MM.1S (cell line): ENCODE measurements at regions not wholly inside any gene's neighbourhood (a gene's known extent, or its start where the extent isn't known, plus 50 kb on each side); places are given as distances from the start of the nearest gene placed in this dataset.

Experiments used
- DNase-seq: peaks from one replicate; pipeline ENCODE4 v3.0.0-alpha.2; 2015
- H2AFZ ChIP-seq: fragments of 300-600 bp; sonication (generic); 2 replicates; pipeline ENCODE4 v1.6.0; 2016; ENCODE audit warnings: antibody characterized with exemption, low read length
- H3F3A ChIP-seq: fragments of 300-600 bp; sonication (generic); 2 replicates; pipeline ENCODE4 v1.6.1; 2016; ENCODE audit warnings: mild to moderate bottlenecking, antibody characterized with exemption, low read length, moderate library complexity, mixed read lengths; ENCODE audit not compliant: insufficient read depth
- H3K27ac ChIP-seq: fragments of 300-600 bp; sonication (generic); 2 replicates; pipeline ENCODE4 v1.5.1; 2016; ENCODE audit warnings: mild to moderate bottlenecking, low read length
- H3K27me3 ChIP-seq: fragments of 300-600 bp; sonication (generic); replicated peaks from 2 replicates; pipeline ENCODE4 v1.6.0; 2016; ENCODE audit warnings: low read length; ENCODE audit not compliant: insufficient read depth
- H3K36me3 ChIP-seq: fragments of 300-600 bp; sonication (generic); replicated peaks from 2 replicates; pipeline ENCODE4 v1.6.1; 2016; ENCODE audit warnings: mild to moderate bottlenecking, low read length, mixed read lengths; ENCODE audit not compliant: insufficient read depth
- H3K4me1 ChIP-seq: fragments of 300-600 bp; sonication (generic); 2 replicates; pipeline ENCODE4 v1.6.1; 2016; ENCODE audit warnings: low read length, mixed read lengths
- H3K4me2 ChIP-seq: fragments of 300-600 bp; sonication (generic); 2 replicates; pipeline ENCODE4 v1.6.0; 2016; ENCODE audit warnings: low read depth, low read length
- H3K4me3 ChIP-seq: fragments of 300-600 bp; sonication (generic); 2 replicates; pipeline ENCODE4 v1.5.1; 2016; ENCODE audit warnings: low read length, mixed read lengths
- H3K79me2 ChIP-seq: fragments of 300-600 bp; sonication (generic); 2 replicates; pipeline ENCODE4 v1.6.1; 2016; ENCODE audit warnings: mixed run types, low read length, mixed read lengths
- H3K9ac ChIP-seq: fragments of 300-600 bp; sonication (generic); 2 replicates; pipeline ENCODE4 v1.6.1; 2016; ENCODE audit warnings: low read length, mixed read lengths
- H3K9me2 ChIP-seq: fragments of 300-600 bp; sonication (generic); replicated peaks from 2 replicates; pipeline ENCODE4 v1.6.1; 2016; ENCODE audit warnings: mild to moderate bottlenecking, low read length, mixed read lengths; ENCODE audit not compliant: insufficient read depth
- H3K9me3 ChIP-seq: fragments of 300-600 bp; sonication (generic); replicated peaks from 2 replicates; pipeline ENCODE4 v1.6.1; 2016; ENCODE audit warnings: mild to moderate bottlenecking, low read length, mixed read lengths; ENCODE audit not compliant: insufficient read depth
- H4K20me1 ChIP-seq: fragments of 300-600 bp; sonication (generic); 2 replicates; pipeline ENCODE4 v1.6.1; 2016; ENCODE audit warnings: mild to moderate bottlenecking, low read length, moderate library complexity, mixed read lengths; ENCODE audit not compliant: insufficient read depth
- CTCF ChIP-seq: fragments of 300-600 bp; sonication (generic); IDR thresholded peaks from 2 replicates; pipeline ENCODE4 v1.5.1; 2016; ENCODE audit warnings: antibody characterized with exemption, low read length, mixed read lengths
- EZH2 ChIP-seq: fragments of 300-600 bp; sonication (generic); optimal IDR thresholded peaks from 2 replicates; pipeline ENCODE3; 2017; ENCODE audit warnings: low read depth, mild to moderate bottlenecking, antibody characterized with exemption, low read length, mixed read lengths
- EZH2phosphoT487 ChIP-seq: fragments of 300-600 bp; sonication (generic); IDR thresholded peaks from 2 replicates; pipeline ENCODE4 v1.6.1; 2018; ENCODE audit warnings: antibody characterized with exemption, low read length

GRCh38 chr9:7542126-7542525, 257.5 kb downstream of the DMAC1 start:
- Histone ChIP-seq H3K4me3 (no peak overlapping the region), H3K9ac (no peak overlapping the region), H3F3A (no peaks in the 10 kb centered on the region), H2AFZ (no peak overlapping the region), H3K4me2 (no peak overlapping the region), H3K4me1 (no peaks in the 10 kb centered on the region), H3K79me2 (no peaks in the 10 kb centered on the region), H3K9me2 (no peaks in the 10 kb centered on the region), H4K20me1 (no peaks in the 10 kb centered on the region), H3K9me3 (no peaks in the 10 kb centered on the region), H3K27ac (no peak overlapping the region), H3K36me3 (no peaks in the 10 kb centered on the region), H3K27me3 (no peaks in the 10 kb centered on the region)
- TF ChIP-seq EZH2phosphoT487 (no peak), CTCF (no peak), EZH2 (no peak)
- DNase-seq, result no peak

GRCh38 chr9:7536310-7536939, 263.2 kb downstream of the DMAC1 start:
- H3K9me3 ChIP-seq, result no peaks in the 10 kb centered on the region
- no peaks in the 10 kb centered on the region for H3K9me2 ChIP-seq
- H3K4me1 ChIP-seq, result no peaks in the 10 kb centered on the region
- H3K27me3 ChIP-seq, result no peaks in the 10 kb centered on the region
- DNase-seq, result peak; percentile 65
- TF ChIP-seq CTCF (peak; percentile 81), EZH2 (no peak), EZH2phosphoT487 (no peak)
- no peaks in the 10 kb centered on the region for H3K36me3 ChIP-seq
- no peak overlapping the region for H2AFZ ChIP-seq
- H3F3A ChIP-seq, result no peaks in the 10 kb centered on the region
- H3K9ac ChIP-seq, result no peak overlapping the region
- H3K79me2 ChIP-seq, result no peaks in the 10 kb centered on the region
- H3K4me3 ChIP-seq, result no peak overlapping the region
- no peak overlapping the region for H3K27ac ChIP-seq
- no peak overlapping the region for H3K4me2 ChIP-seq
- no peaks in the 10 kb centered on the region for H4K20me1 ChIP-seq

GRCh38 chr9:7534211-7534935, 265.2 kb downstream of the DMAC1 start:
- no peak for DNase-seq
- H3F3A ChIP-seq, result no peaks in the 10 kb centered on the region
- H3K27me3 ChIP-seq, result no peaks in the 10 kb centered on the region
- no peak overlapping the region for H2AFZ ChIP-seq
- no peak overlapping the region for H3K27ac ChIP-seq
- no peak overlapping the region for H3K4me2 ChIP-seq
- H3K9me2 ChIP-seq, result no peaks in the 10 kb centered on the region
- H4K20me1 ChIP-seq, result no peaks in the 10 kb centered on the region
- no peaks in the 10 kb centered on the region for H3K4me1 ChIP-seq
- no peak overlapping the region for H3K4me3 ChIP-seq
- H3K9me3 ChIP-seq, result no peaks in the 10 kb centered on the region
- H3K79me2 ChIP-seq, result no peaks in the 10 kb centered on the region
- no peak for TF ChIP-seq CTCF
- no peak for TF ChIP-seq EZH2
- H3K9ac ChIP-seq, result no peak overlapping the region
- H3K36me3 ChIP-seq, result no peaks in the 10 kb centered on the region
